ENCODE measurements at regions not wholly inside any gene's neighbourhood (a gene's known extent, or its start where the extent isn't known, plus 50 kb on each side); places are given as distances from the start of the nearest gene placed in this dataset.

GRCh38 chr7:126378642-126379041 lies 874.1 kb downstream of the GRM8 start:
- no peaks in the 10 kb centered on the region for H3K36me3 Mint-ChIP-seq (ENCODE audit: low read depth, unreplicated experiment)
- no peaks in the 10 kb centered on the region for H3K27me3 Mint-ChIP-seq (ENCODE audit: unreplicated experiment)
- H3K4me3 Mint-ChIP-seq (ENCODE audit: unreplicated experiment), result no peak overlapping the region
- no peaks in the 10 kb centered on the region for H3K4me1 Mint-ChIP-seq (ENCODE audit: unreplicated experiment)
- DNase-seq (ENCODE audit: low spot score), result no peak
- no peaks in the 10 kb centered on the region for H3K9me3 Mint-ChIP-seq (ENCODE audit: unreplicated experiment)
- no peak for TF ChIP-seq CTCF (IDR thresholded peaks at IDR 0.05; ENCODE audit: unreplicated experiment)
- no peak overlapping the region for H3K27ac Mint-ChIP-seq (ENCODE audit: unreplicated experiment)

DNA sequence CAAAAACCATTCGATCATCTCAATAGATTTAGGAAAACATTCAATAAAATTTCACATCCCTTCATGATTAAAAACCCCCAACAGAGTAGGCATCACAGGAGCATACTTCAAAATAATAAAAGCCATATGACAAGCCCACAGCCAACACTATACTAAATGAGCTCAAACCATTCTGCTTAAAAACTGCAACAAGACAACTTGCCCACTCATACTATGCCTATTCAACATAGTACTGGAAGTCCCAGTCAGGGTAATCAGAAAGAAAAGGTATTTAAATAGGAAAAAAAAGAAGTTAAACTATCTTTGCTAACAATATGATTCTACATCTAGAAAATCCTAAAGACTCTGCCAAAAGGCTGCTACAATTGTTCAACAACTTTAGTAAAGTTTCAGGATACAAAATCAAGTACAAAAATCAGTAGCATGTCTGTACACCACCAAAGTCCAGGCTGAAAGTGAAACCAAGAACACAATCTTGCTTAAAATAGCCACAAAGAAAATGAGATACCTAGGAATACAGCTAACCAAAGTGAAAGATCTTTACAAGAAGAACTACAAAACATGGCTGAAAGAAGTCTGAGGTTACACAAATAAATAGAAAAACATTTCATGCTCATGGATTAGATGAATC lies 882.6 kb downstream of the GRM8 start:
- Mint-ChIP-seq H3K4me1 (ENCODE audit: unreplicated experiment) (no peaks in the 10 kb centered on the region), H3K4me3 (ENCODE audit: unreplicated experiment) (no peak overlapping the region), H3K9me3 (ENCODE audit: unreplicated experiment) (no peaks in the 10 kb centered on the region), H3K27ac (ENCODE audit: unreplicated experiment) (no peak overlapping the region), H3K36me3 (ENCODE audit: low read depth, unreplicated experiment) (no peaks in the 10 kb centered on the region), H3K27me3 (ENCODE audit: unreplicated experiment) (no peaks in the 10 kb centered on the region)
- no peak for TF ChIP-seq CTCF (IDR thresholded peaks at IDR 0.05; ENCODE audit: unreplicated experiment)
- DNase-seq (ENCODE audit: low spot score), result no peak

- no peaks in the 10 kb centered on the region for H3K27me3 Mint-ChIP-seq (ENCODE audit: unreplicated experiment)
- TF ChIP-seq CTCF (IDR thresholded peaks at IDR 0.05; ENCODE audit: unreplicated experiment), result no peak
- no peak overlapping the region for H3K27ac Mint-ChIP-seq (ENCODE audit: unreplicated experiment)
- H3K9me3 Mint-ChIP-seq (ENCODE audit: unreplicated experiment), result no peaks in the 10 kb centered on the region
- H3K36me3 Mint-ChIP-seq (ENCODE audit: low read depth, unreplicated experiment), result no peaks in the 10 kb centered on the region
- DNase-seq (ENCODE audit: low spot score), result no peak
- H3K4me3 Mint-ChIP-seq (ENCODE audit: unreplicated experiment), result no peak overlapping the region
- peaks cover 9% of the 10 kb centered on the region for H3K4me1 Mint-ChIP-seq (ENCODE audit: unreplicated experiment)
These were observed 890.0 kb downstream of the GRM8 start for GRCh38 chr7:126362746-126363145.

GRCh38 chr7:126361183-126361582 lies 891.6 kb downstream of the GRM8 start:
- Mint-ChIP-seq H3K9me3 (ENCODE audit: unreplicated experiment) (no peaks in the 10 kb centered on the region), H3K27me3 (ENCODE audit: unreplicated experiment) (no peaks in the 10 kb centered on the region), H3K27ac (ENCODE audit: unreplicated experiment) (no peak overlapping the region), H3K36me3 (ENCODE audit: low read depth, unreplicated experiment) (no peaks in the 10 kb centered on the region), H3K4me3 (ENCODE audit: unreplicated experiment) (no peak overlapping the region), H3K4me1 (ENCODE audit: unreplicated experiment) (peaks cover 9% of the 10 kb centered on the region)
- no peak for TF ChIP-seq CTCF (IDR thresholded peaks at IDR 0.05; ENCODE audit: unreplicated experiment)
- no peak for DNase-seq (ENCODE audit: low spot score)

- Mint-ChIP-seq H3K27me3 (ENCODE audit: unreplicated experiment) (no peaks in the 10 kb centered on the region), H3K9me3 (ENCODE audit: unreplicated experiment) (no peaks in the 10 kb centered on the region)
These were observed 912.9 kb downstream of the GRM8 start for GRCh38 chr7:126339813-126340212.

More at GRCh38 chr7:126339813-126340212, 912.9 kb downstream of the GRM8 start:
- Mint-ChIP-seq H3K4me1 (ENCODE audit: unreplicated experiment) (no peaks in the 10 kb centered on the region), H3K27ac (ENCODE audit: unreplicated experiment) (no peak overlapping the region), H3K36me3 (ENCODE audit: low read depth, unreplicated experiment) (no peaks in the 10 kb centered on the region), H3K4me3 (ENCODE audit: unreplicated experiment) (no peak overlapping the region)
- DNase-seq (ENCODE audit: low spot score), result no peak
- no peak for TF ChIP-seq CTCF (IDR thresholded peaks at IDR 0.05; ENCODE audit: unreplicated experiment)
